ENCODE measurements at regions not wholly inside any gene's neighbourhood (a gene's known extent, or its start where the extent isn't known, plus 50 kb on each side); places are given as distances from the start of the nearest gene placed in this dataset.
A peak's percentile ranks its signal among the peaks of the same experiment; 100 is the strongest.

GRCh38 chr1:234707641-234708040 lies 97.7 kb upstream of the IRF2BP2 start:
- Histone ChIP-seq H2BK5ac (ENCODE audit: insufficient read length, low read length) (no peak overlapping the region), H3K56ac (ENCODE audit: insufficient read length, low read depth, low read length) (no peak overlapping the region), H3K4ac (ENCODE audit: low read depth, low read length) (no peak overlapping the region), H3K79me2 (ENCODE audit: insufficient read depth, low read length) (no peaks in the 10 kb centered on the region), H3K9ac (ENCODE audit: extremely low read depth, insufficient read length, low read length) (no peak overlapping the region), H2BK120ac (ENCODE audit: low read depth, low read length, poor library complexity, severe bottlenecking) (no peak overlapping the region), H3T11ph (ENCODE audit: low read length) (no peak overlapping the region), H2BK20ac (ENCODE audit: low read depth, low read length, poor library complexity, severe bottlenecking) (no peak overlapping the region), H3K23me2 (ENCODE audit: insufficient read length, low read depth, low read length, poor library complexity, severe bottlenecking) (no peaks in the 10 kb centered on the region), H4K91ac (ENCODE audit: insufficient read length, low read depth, low read length) (no peak overlapping the region), H2AK5ac (ENCODE audit: insufficient read length, low read length) (no peak overlapping the region), H3K79me1 (ENCODE audit: insufficient read depth, low read depth, low read length, poor library complexity, severe bottlenecking) (no peaks in the 10 kb centered on the region), H3K23ac (ENCODE audit: insufficient read length, low read depth, low read length) (no peak overlapping the region), H3K9me3 (ENCODE audit: control insufficient read depth, low read depth, low read length) (no peaks in the 10 kb centered on the region), H4K5ac (ENCODE audit: insufficient read length, low read depth, low read length) (no peak overlapping the region), H4K20me1 (ENCODE audit: control insufficient read depth, insufficient read depth, insufficient read length) (no peaks in the 10 kb centered on the region), H2AFZ (ENCODE audit: low read length) (no peak overlapping the region), H3K4me1 (ENCODE audit: insufficient read depth, low read length) (no peaks in the 10 kb centered on the region), H3K27ac (ENCODE audit: insufficient read length, low read depth, low read length) (no peak overlapping the region), H4K8ac (replicated peaks; ENCODE audit: insufficient read length, low read depth, low read length) (no peak overlapping the region), H2BK12ac (ENCODE audit: insufficient read length, low read depth, low read length) (no peak overlapping the region), H3K18ac (ENCODE audit: insufficient read length, low read depth, low read length) (no peak overlapping the region), H3K4me2 (ENCODE audit: insufficient read depth, insufficient read length, low read length) (no peak overlapping the region), H3K14ac (ENCODE audit: insufficient read depth, low read length) (no peak overlapping the region), H3K27me3 (ENCODE audit: insufficient read depth, low read length) (no peaks in the 10 kb centered on the region), H2BK15ac (ENCODE audit: low read depth, low read length) (no peak overlapping the region)
- no peak for TF ChIP-seq CTCF (conservative IDR thresholded peaks at IDR 0.05)
- DNase-seq = no peak
- no peak overlapping the region for H3K4me3 Mint-ChIP-seq
- no peaks in the 10 kb centered on the region for H3K4me1 Mint-ChIP-seq
- H3K9me3 Mint-ChIP-seq = no peaks in the 10 kb centered on the region
- H3K27ac Mint-ChIP-seq = peak overlapping the region in 1 of 3 experiments; percentile 87; a peak in 1 of 7 replicates
- no CpG with 5 or more reads among the region's 1 CpG for WGBS (ENCODE audit: extremely low coverage, insufficient read length, low lambda C conversion rate)
- peaks cover 13% of the 10 kb centered on the region for H3K27me3 Mint-ChIP-seq (ENCODE audit: low read depth)
- no peaks in the 10 kb centered on the region for H3K36me3 Mint-ChIP-seq (ENCODE audit: insufficient read depth in 1 of 3, low read depth in 3 of 3)

All from H9 (cell line).